Left ventricle myocardium inferior (tissue), 1 donor: ENCODE measurements at regions not wholly inside any gene's neighbourhood (a gene's known extent, or its start where the extent isn't known, plus 50 kb on each side); places are given as distances from the start of the nearest gene placed in this dataset.

Experiments used
- DNase-seq: peaks from one replicate; pipeline ENCODE4 v3.0.0-alpha.2; 2020
- H3K27ac ChIP-seq: fragments of 200-600 bp; replicated peaks from 2 replicates; pipeline ENCODE4 v1.8.0; 2021
- H3K27me3 ChIP-seq: fragments of 200-600 bp; 2 replicates; pipeline ENCODE4 v1.8.0; 2021; ENCODE audit warnings: low read depth
- H3K36me3 ChIP-seq: fragments of 200-600 bp; 2 replicates; pipeline ENCODE4 v1.8.0; 2021
- H3K4me1 ChIP-seq: fragments of 200-600 bp; 2 replicates; pipeline ENCODE4 v1.8.0; 2021
- H3K4me3 ChIP-seq: fragments of 200-600 bp; 2 replicates; pipeline ENCODE4 v1.8.0; 2021; ENCODE audit warnings: mild to moderate bottlenecking, moderate library complexity
- H3K9me3 ChIP-seq: fragments of 200-600 bp; replicated peaks from 2 replicates; pipeline ENCODE4 v1.8.0; 2021
- CTCF ChIP-seq: fragments of 200-600 bp; IDR thresholded peaks from 2 replicates; pipeline ENCODE4 v1.8.0; 2021; ENCODE audit warnings: antibody characterized with exemption, mild to moderate bottlenecking, borderline replicate concordance
- intact Hi-C: fragments of 100-400 bp; cut with micrococcal nuclease; formaldehyde crosslinking; loops from one replicate; pipeline ENCODE4 v1.11.0; 2022
- donor health status: DM: no; HTN: yes; CAD: no; lungs with severe emphysema.

- DNase-seq, result no peak
- TF ChIP-seq CTCF, result no peak
- intact Hi-C loops, result no loop called here
Observed at GRCh38 chr6:81331526-81331925, 421.0 kb downstream of the TENT5A start.

DNA sequence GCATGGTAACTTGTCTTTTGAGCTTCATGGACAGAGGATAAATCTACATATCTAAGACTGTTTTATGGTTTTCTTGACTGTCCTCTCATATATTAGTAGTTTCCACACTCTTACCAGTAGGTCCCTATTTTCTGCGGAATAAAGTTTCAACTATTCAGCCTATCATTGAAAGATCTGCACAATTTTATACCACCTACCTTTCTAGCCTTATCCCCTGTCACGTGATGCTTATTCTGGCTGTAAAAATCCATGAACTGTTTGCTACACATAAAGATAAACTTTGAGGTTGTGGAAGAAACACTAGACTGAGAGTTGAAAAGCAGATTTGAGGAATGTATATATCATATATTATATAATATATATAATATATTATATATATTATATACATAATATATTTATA lies 423.8 kb downstream of the TENT5A start:
- Histone ChIP-seq H3K4me3 (no peak overlapping the region), H3K4me1 (no peaks in the 10 kb centered on the region), H3K27ac (no peak overlapping the region), H3K36me3 (no peaks in the 10 kb centered on the region), H3K27me3 (no peaks in the 10 kb centered on the region), H3K9me3 (no peaks in the 10 kb centered on the region)
- intact Hi-C loops, result no loop called here
- no peak for DNase-seq
- no peak for TF ChIP-seq CTCF

More at GRCh38 chr6:81331526-81331925, 421.0 kb downstream of the TENT5A start:
- Histone ChIP-seq H3K4me1 (no peaks in the 10 kb centered on the region), H3K27me3 (no peaks in the 10 kb centered on the region), H3K4me3 (no peak overlapping the region), H3K36me3 (no peaks in the 10 kb centered on the region), H3K9me3 (peaks cover 2% of the 10 kb centered on the region), H3K27ac (no peak overlapping the region)

- intact Hi-C loops, result no loop called here
- Histone ChIP-seq H3K27me3 (no peaks in the 10 kb centered on the region), H3K9me3 (no peaks in the 10 kb centered on the region), H3K4me3 (no peak overlapping the region), H3K36me3 (no peaks in the 10 kb centered on the region), H3K27ac (no peak overlapping the region), H3K4me1 (no peaks in the 10 kb centered on the region)
- no peak for TF ChIP-seq CTCF
- no peak for DNase-seq
Observed at GRCh38 chr6:81326881-81327561, 425.5 kb downstream of the TENT5A start.

GRCh38 chr6:81309811-81310210 lies 442.7 kb downstream of the TENT5A start:
- no peaks in the 10 kb centered on the region for H3K36me3 ChIP-seq
- H3K27ac ChIP-seq, result no peak overlapping the region
- H3K27me3 ChIP-seq, result no peaks in the 10 kb centered on the region
- no peak for TF ChIP-seq CTCF
- H3K9me3 ChIP-seq, result peaks cover 20% of the 10 kb centered on the region
- H3K4me3 ChIP-seq, result no peak overlapping the region
- peaks cover 11% of the 10 kb centered on the region for H3K4me1 ChIP-seq
- intact Hi-C loops, result no loop called here
- DNase-seq, result no peak

GRCh38 chr6:81308577-81309279 lies 443.8 kb downstream of the TENT5A start:
- intact Hi-C loops, result no loop called here
- DNase-seq, result no peak
- Histone ChIP-seq H3K4me3 (no peak overlapping the region), H3K36me3 (no peaks in the 10 kb centered on the region), H3K4me1 (peaks cover 11% of the 10 kb centered on the region), H3K27ac (peak overlapping the region; percentile 50), H3K9me3 (peaks cover 9% of the 10 kb centered on the region), H3K27me3 (no peaks in the 10 kb centered on the region)
- TF ChIP-seq CTCF, result no peak
